ENCODE measurements at regions not wholly inside any gene's neighbourhood (a gene's known extent, or its start where the extent isn't known, plus 50 kb on each side); places are given as distances from the start of the nearest gene placed in this dataset.
"Not testable (repeated sequence)": the region's sequence is repeated elsewhere in the genome, so short reads cannot be mapped to it uniquely, and the experiment has no call there.

DNA sequence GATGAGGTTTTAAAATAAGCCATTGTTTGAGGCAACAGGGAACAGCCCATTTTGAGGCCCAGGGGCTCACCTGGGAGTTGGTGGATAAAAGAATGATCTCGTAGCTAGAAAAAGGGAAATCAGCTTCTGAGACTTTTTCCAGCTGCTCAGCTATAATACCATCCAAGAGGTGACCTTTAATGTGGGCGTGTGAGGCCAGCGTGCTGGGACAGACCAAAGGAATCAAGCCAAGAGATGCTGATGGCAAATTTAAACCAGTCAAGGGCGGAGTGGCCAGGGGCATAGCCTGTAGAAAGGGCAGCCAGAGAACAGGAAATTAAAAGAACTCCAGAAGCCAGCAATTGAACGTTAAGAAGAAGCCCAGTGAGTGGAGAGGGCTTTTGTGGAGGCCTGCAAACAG is 132.6 kb downstream of the IER5 start:
- TF ChIP-seq, protein P1, sequence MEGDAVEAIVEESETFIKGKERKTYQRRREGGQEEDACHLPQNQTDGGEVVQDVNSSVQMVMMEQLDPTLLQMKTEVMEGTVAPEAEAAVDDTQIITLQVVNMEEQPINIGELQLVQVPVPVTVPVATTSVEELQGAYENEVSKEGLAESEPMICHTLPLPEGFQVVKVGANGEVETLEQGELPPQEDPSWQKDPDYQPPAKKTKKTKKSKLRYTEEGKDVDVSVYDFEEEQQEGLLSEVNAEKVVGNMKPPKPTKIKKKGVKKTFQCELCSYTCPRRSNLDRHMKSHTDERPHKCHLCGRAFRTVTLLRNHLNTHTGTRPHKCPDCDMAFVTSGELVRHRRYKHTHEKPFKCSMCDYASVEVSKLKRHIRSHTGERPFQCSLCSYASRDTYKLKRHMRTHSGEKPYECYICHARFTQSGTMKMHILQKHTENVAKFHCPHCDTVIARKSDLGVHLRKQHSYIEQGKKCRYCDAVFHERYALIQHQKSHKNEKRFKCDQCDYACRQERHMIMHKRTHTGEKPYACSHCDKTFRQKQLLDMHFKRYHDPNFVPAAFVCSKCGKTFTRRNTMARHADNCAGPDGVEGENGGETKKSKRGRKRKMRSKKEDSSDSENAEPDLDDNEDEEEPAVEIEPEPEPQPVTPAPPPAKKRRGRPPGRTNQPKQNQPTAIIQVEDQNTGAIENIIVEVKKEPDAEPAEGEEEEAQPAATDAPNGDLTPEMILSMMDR (IDR thresholded peaks at IDR 0.05): no peak
- no peak for TF ChIP-seq POLR2A (IDR thresholded peaks at IDR 0.05)
- no peak for TF ChIP-seq EP300 (IDR thresholded peaks at IDR 0.05)
- Histone ChIP-seq H3K27me3 (no peaks in the 10 kb centered on the region), H3K4me1 (no peaks in the 10 kb centered on the region), H3K4me3 (no peak overlapping the region), H3K27ac (no peak overlapping the region), H3K9me3 (peaks cover 0 to 15% (median 0%) of the 10 kb centered on the region in 4 donors), H3K36me3 (no peaks in the 10 kb centered on the region)
- no peak for DNase-seq (ENCODE audit: low spot score in 2 of 2)
- WGBS, 2 donors: 35 to 36% methylated on average over 5 of the region's 5 CpGs

DNA sequence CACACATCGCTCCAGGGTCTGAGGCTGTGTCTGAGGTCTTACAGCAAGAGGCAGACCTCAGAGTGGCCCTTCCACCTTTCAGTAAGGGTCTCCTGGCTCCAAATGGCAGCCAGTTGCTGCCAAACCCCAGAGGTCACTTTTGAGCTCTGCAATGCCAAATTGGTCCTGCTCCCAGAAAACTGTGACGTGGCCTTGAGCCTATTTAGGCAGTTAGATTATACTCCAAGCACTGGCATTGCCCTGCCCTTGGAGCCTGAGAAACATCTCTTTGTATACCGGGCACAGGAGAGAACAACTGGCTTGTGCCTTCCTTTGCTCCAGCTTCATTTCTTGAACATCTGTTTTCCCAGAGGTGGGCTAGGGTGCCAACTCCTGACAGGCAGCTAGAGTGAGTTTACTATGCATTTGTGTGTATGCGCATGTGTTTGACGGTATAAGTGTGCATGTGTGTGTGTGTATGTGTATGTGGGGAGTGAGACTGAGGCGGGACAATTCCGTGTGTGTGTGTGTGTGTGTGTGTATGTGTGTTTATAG is 134.5 kb downstream of the IER5 start:
- Histone ChIP-seq H3K36me3 (no peaks in the 10 kb centered on the region), H3K27ac (no peak overlapping the region), H3K4me1 (no peaks in the 10 kb centered on the region), H3K4me3 (no peak overlapping the region), H3K27me3 (no peaks in the 10 kb centered on the region), H3K9me3 (peaks cover 0 to 18% (median 0%) of the 10 kb centered on the region in 4 donors)
- TF ChIP-seq POLR2A (IDR thresholded peaks at IDR 0.05) (no peak), EP300 (IDR thresholded peaks at IDR 0.05) (no peak)
- TF ChIP-seq, protein P1 (IDR thresholded peaks at IDR 0.05): no peak
- no peak for DNase-seq (ENCODE audit: low spot score in 2 of 2)
- 84 to 88% methylated on average over 7 of the region's 7 CpGs for WGBS, 2 donors

DNA sequence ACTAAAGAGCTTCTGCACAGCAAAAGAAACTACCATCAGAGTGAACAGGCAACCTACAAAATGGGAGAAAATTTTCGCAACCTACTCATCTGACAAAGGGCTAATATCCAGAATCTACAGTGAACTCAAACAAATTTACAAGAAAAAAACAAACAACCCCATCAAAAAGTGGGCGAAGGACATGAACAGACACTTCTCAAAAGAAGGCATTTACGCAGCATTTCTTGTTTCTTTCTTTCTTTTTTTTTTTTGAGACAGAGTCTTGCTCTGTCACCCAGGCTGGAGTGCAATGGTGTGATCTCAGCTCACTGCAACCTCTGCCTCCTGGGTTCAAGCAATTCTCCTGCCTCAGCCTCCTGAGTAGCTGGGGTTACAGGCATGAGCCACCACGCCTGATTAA is 138.2 kb downstream of the IER5 start:
- not testable (repeated sequence) for H3K27me3 ChIP-seq; DNase-seq (ENCODE audit: low spot score in 2 of 2); H3K4me1 ChIP-seq; H3K36me3 ChIP-seq; H3K27ac ChIP-seq; H3K4me3 ChIP-seq
- peaks cover 0 to 31% (median 0%) of the 10 kb centered on the region in 4 donors for H3K9me3 ChIP-seq
- WGBS, 2 donors: 85 to 86% methylated on average over 3 to 4 of the region's 4 CpGs

DNA sequence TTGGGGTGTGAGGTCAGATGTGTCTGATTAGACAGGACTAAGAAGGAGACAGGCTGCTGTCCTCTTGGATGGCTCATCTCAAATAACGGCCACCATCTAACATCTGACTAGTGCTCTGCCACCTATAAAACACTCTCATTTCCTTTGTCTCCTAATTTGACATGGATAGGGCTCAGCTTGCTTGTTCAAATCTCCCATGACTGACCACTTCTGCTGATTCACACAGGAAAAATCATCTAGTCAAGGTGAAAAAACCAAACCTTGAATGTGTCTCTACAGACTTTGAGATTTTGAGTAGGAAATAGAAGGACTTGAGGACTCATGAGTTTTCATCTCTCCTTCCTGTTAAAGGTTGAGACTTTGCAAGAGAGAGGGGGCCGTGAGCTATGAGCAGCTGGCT is 150.6 kb downstream of the IER5 start:
- H3K27me3 ChIP-seq: no peaks in the 10 kb centered on the region
- WGBS, 2 donors: 32 to 58% methylated on average over 2 of the region's 2 CpGs
- TF ChIP-seq POLR2A (IDR thresholded peaks at IDR 0.05) (no peak), EP300 (IDR thresholded peaks at IDR 0.05) (no peak)
- TF ChIP-seq, protein P1 (IDR thresholded peaks at IDR 0.05): no peak
- no peak overlapping the region for H3K27ac ChIP-seq
- H3K4me1 ChIP-seq: no peaks in the 10 kb centered on the region
- H3K9me3 ChIP-seq: no peaks in the 10 kb centered on the region
- no peaks in the 10 kb centered on the region for H3K36me3 ChIP-seq
- H3K4me3 ChIP-seq: no peak overlapping the region
- DNase-seq (ENCODE audit: low spot score in 2 of 2): no peak

DNA sequence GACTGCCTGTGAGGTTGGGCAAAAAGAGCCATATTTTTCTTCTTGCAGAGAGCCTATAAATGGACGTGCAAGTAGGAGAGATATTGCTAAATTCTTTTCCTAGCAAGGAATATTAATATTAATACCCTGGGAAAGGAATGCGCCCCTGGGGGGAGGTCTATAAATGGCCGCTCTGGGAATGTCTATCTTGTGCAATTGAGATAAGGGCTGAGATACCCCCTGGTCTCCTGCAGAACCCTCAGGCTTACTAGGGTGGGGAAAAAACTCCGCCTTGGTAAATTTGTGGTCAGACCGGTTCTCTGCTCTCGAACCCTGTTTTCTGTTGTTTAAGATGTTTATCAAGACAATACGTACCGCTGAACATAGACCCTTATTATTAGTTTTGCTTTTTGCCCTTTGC is 157.8 kb downstream of the IER5 start:
- WGBS, 2 donors: 93% methylated on average over 8 of the region's 8 CpGs
- not testable (repeated sequence) for H3K27me3 ChIP-seq, H3K27ac ChIP-seq

DNA sequence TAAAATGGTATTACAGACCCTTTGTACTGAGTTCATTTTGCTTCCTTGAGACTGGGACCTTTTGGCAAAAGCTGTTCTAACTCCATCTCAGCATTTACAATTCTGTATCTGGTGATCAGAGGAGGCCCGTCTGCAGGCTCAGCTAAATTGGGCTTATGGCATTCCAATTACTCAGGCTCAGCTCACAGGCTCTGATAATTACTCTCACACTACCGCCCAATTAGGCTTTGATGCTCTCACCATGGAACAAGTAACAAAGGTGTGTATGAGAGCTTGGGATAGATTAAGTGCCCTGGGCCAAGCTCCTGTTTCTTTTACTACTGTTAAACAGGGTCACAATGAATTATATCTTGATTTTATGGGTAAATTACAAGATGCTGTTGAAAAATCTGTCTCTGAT is 159.9 kb downstream of the IER5 start:
- 46 to 49% methylated on average over 2 of the region's 2 CpGs for WGBS, 2 donors
- H3K27me3 ChIP-seq; DNase-seq (ENCODE audit: low spot score in 2 of 2); H3K4me1 ChIP-seq; H3K27ac ChIP-seq; H3K36me3 ChIP-seq; H3K4me3 ChIP-seq: not testable (repeated sequence)
- peaks cover 0 to 17% (median 0%) of the 10 kb centered on the region in 4 donors for H3K9me3 ChIP-seq

More for the DNA sequence above, 157.8 kb downstream of the IER5 start:
- not testable (repeated sequence) for H3K36me3 ChIP-seq; DNase-seq (ENCODE audit: low spot score in 2 of 2); H3K4me1 ChIP-seq; H3K4me3 ChIP-seq
- H3K9me3 ChIP-seq: peaks cover 0 to 17% (median 0%) of the 10 kb centered on the region in 4 donors

DNA sequence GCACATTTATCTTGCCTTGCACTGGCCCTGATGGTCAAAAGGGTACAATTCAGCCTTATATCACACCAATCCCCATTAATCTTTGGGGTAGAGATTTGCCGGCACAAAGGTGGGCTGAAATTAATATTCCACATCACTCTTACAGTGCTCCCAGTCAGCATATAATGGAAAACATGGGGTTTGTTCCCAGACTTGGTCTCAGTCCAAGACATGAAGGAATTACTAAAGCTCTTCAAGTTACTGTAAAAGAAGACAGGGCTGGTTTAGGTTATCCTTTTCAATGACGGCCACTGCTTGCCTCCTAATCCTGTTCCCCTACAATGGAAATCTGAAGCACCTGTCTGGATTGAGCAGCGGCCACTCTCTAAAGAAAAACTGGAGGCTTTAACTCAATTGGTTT is 160.7 kb downstream of the IER5 start:
- Histone ChIP-seq H3K4me1 (no peaks in the 10 kb centered on the region), H3K27me3 (no peaks in the 10 kb centered on the region), H3K27ac (no peak overlapping the region), H3K4me3 (no peak overlapping the region), H3K9me3 (peaks cover 0 to 18% (median 0%) of the 10 kb centered on the region in 4 donors), H3K36me3 (no peaks in the 10 kb centered on the region)
- 77 to 88% methylated on average over 3 of the region's 3 CpGs for WGBS, 2 donors
- TF ChIP-seq EP300 (IDR thresholded peaks at IDR 0.05) (no peak), POLR2A (IDR thresholded peaks at IDR 0.05) (no peak)
- TF ChIP-seq, protein P1 (IDR thresholded peaks at IDR 0.05): no peak
- no peak for DNase-seq (ENCODE audit: low spot score in 2 of 2)

Measured in tibial nerve (tissue), 4 donors.